Activated CD4-positive, alpha-beta T cell treated with anti-CD3 and anti-CD28 coated beads, Interleukin-2, Interleukin-6, amounts not matched to agents 100 ng/mL and 50 ng/mL, durations not matched to agents 16 hours and 8 hours (primary cell): ENCODE measurements at regions not wholly inside any gene's neighbourhood (a gene's known extent, or its start where the extent isn't known, plus 50 kb on each side); places are given as distances from the start of the nearest gene placed in this dataset.
"Not testable (repeated sequence)": the region's sequence is repeated elsewhere in the genome, so short reads cannot be mapped to it uniquely, and the experiment has no call there.

Experiments used
- DNase-seq: peaks from one replicate; pipeline ENCODE4 v3.0.0-alpha.2; 2020

DNA sequence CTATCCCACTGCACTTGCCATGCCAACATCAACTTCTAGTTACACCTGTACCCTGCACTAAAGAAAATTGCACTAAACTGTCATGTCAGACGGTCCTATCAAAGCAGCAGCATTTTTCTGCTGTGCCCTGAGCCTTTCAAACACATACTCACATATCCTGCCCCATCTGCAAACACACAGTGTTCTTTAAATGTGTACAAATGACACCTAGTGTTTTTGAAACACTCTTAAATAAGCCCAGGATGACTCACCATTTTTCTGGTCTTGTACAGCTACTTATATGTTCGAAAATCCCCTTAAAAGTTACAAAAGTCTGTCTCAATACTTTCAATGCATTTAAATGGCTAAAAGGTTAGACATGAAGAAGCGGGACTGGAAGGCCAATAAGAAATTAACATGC is 346.7 kb upstream of the PPARGC1A start:
- no peak for DNase-seq

DNA sequence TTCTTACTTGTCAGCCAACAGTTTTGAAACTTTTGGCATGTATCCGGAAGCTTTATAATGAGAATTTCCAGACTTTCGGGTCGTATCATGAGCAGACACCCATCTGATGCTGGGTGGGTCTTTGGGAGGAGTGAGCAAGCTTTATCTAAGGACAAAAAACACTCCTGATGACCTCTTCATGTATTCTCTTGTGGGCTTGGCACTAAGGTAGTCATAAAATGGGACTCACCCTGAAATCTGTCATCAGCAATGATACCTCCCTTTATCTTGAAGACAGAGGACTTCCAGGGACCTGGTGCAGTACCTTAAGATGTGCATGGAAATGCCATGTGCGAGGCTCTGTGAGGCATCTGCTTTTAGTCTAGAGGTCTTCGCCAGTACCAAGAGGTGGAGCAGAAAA is 346.3 kb upstream of the PPARGC1A start:
- no peak for DNase-seq

DNA sequence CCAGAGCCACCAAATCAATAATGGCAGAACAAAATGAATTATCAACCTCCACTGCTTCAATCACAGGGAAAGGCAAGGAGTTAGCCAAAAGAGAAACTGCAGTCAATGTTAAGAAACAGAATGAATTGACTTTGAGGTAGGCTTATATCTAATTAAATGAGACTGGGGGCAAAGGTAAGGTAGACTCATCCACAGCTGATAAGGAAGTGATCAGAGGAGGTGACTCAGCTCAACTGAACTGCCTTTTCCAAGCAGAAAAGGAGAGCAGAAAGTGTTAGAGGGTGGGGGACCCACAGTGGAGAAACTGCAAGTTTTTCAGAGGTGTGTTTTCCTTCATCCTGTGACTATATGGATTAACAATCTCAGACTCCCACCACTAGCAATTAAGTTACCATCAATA is 345.8 kb upstream of the PPARGC1A start:
- no peak for DNase-seq

DNA sequence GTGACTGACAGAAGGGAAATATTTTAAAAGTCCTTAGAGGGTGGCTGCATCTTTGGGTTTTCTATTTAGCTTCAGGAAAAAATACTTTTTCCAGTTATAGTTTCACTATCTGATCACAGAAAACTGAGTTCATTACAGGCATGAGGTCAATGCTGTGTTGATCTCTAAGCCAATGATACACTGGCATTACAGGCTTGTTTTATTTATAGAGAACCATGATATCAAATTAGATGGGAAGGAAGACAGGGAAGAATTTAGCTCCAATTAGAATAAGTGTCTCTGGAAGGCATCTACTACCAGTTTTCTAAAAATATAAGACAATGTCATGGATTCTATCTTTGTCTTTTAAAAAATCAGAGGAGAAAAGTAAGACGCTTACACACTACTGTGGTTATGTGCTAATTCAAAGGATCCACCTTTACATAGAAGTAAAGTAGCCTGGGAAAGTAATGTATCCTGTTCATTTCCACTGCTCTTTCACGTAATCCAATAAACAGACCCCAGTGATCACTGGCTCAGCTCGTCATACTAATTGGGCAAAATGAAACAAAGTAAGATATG is 344.5 kb upstream of the PPARGC1A start:
- no peak for DNase-seq

DNA sequence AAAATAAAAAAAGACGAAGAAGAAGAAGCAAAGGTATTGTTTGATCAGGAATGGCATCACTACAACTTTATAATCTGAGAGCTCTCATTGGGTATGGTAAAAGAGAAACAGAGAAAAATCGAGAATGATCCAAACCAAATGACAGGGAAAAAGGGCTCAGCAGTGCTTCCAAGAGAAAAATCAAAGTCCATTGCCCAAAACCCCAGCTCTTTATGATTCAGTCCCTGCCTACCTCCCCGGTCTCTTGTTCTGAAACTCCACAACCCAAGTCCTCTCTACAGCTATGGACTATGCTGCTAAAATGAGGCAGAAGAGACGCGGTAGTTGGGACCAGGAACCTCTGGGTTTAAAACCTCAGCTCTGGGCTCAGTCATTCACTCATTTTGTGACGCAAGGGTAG is 341.1 kb upstream of the PPARGC1A start:
- DNase-seq = no peak

DNA sequence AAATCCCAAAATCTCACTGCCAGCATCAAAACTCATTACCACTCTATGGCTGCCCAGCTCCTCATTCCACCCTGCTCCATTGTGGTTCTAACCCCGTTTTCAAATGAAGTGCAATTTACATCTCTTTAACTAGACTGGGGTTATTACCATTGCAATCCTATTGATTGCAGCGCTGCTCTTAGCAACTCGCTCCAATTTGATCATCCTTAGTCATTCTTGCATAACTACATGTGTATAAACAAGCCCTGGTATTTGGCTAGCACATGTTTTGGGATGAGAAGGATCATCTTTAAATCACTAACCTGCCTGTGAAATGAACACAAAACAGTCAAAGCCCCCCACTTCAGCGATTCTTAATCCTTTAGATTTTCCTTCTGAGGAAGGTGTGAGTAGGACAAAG is 340.1 kb upstream of the PPARGC1A start:
- DNase-seq = no peak

DNA sequence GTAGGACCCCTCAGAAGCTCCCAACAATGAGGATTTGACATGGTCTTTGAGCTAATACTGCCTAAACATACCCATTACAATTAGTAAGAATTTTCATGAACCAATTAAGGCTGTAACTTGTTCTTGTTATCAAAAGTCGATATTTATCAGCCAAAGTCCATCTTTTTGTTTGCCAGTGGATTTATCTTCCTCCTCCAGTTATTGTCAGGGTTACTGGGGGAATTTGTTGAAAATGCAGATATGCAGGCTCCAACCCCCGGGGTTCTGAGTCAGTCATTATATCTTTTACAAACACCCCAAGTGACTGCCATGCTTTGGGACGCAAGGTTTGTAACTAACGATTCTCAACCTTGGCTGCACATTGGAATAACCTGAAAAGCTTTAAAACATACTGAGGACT is 338.8 kb upstream of the PPARGC1A start:
- no peak for DNase-seq

DNA sequence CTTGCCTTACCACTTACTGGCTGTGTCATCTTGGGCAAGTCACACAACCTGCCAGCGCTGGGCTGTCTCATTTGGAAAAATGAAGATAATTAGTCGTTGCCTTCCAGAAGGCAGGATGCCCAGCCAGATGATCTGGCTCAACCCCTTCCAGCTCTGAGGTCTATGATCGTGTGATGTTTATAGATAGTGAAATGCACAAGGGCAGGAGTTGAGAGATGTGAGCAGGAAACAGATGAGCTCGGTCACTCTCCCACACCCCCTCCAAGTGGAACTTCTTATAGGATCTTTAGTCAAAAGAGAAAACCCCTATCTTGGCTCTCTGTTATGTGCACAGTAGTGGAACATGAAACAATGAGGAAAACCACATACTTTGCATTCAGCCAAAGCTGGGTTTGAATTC is 336.8 kb upstream of the PPARGC1A start:
- DNase-seq = no peak

DNA sequence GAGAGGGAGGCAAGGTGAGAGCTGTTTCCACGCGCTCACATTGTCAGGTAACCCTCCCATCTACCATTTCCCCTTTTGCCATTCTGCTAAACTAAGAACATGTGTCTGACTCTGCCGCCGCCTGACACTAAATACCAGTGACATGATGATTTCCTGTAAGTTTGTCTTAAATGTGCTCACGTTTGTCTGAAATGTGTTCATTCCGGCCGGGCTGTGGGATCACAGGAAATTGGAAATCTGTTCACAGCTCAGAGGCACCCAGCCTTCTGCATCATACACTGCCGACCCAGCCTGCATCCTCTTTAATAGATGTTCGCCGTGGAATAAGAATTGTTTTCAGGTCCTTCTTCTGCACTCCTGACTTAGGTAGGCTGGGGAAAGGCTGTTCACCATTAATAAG is 336.2 kb upstream of the PPARGC1A start:
- no peak for DNase-seq

DNA sequence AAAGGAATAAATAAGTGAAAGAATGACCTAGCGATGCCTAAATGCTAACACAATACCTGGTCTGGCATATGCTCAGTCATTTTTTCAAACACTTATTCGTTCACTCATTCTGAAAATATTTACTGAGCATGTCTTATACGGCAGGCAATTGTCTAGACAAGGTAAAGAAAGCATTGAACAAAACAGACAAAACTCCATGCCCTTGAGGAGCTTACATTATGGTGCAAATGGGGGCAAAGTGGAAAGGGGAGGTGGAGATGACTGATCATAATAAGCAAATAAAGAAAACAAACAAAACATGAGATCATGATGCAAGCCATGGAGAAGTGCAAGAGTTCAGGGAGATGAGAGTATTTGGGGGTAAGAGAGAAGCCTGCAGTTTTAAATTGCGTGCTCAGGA is 334.6 kb upstream of the PPARGC1A start:
- DNase-seq = no peak

DNA sequence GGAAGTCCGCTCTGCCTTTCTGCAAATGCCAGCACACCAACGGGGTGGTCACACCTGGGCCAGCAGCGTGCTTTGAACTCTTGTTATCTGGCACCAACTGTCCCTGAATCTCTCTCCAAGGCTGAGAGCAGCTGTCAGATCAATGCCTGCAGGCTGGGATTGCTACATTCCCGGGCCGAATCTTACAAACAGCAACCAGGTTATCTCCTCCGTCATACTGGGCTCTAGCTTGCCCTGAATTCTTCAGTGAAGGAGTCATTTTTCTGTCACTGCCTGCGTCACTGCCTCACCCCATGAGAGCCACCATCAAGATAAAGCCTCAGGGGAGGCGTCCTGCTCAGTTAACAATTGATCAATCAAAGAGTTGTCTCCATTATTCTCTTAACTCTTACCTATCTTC is 329.4 kb upstream of the PPARGC1A start:
- no peak for DNase-seq

DNA sequence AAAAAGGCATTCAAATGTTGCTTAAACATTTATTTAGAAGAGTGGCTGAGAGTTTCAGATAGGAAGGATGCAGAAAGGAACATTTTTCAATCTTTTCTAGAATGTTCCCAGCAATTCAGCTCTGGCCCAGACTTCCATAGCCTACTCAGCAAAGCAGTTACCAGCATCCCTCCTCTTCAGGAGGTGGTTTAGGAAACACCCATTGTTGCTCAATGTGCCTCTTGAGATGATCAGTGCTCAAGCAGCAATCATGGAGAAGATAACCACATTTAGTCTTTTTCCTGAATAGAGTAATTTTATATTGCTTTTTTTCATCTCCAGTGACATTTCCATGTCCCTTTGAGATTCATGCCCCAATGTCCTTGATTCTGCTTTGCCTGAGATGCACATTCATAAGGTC is 328.7 kb upstream of the PPARGC1A start:
- no peak for DNase-seq

DNA sequence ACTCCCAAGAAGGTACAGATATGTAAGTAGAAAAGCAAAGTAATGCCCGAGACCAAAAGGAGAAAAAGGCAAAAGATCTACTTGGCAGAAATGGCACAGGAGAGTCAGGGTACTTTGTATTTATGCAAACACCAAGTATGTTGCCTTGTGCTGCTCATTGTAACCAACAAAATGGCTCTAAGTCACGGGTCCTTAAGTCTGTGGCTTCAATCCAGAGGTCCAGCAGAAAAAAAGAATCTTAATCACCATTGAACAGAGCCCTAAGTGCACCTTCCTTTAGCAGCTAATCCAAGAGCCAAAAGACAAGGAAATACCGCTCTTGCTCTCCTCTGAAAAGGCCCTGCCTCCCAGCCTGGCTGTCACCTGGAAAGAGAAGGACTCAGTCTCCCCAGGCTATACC is 324.9 kb upstream of the PPARGC1A start:
- DNase-seq = no peak

DNA sequence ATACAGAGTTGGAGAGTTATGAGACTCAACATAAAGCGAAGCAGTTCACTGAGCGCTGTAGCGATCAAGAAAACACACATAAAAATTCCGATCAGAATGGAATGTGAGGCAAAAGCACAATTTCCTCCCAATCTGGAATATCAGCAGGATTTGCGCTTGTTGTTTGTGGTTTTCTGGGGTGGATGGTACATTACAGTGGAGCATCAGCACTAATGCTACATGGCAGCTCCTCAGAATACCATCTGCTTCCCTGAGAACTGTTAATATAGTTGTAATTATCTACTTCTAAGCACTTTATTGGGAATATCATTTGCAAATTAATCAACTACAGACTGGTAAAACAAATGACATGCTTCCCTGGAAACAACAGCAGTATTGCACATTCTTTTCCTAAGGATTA is 324.1 kb upstream of the PPARGC1A start:
- DNase-seq = no peak

DNA sequence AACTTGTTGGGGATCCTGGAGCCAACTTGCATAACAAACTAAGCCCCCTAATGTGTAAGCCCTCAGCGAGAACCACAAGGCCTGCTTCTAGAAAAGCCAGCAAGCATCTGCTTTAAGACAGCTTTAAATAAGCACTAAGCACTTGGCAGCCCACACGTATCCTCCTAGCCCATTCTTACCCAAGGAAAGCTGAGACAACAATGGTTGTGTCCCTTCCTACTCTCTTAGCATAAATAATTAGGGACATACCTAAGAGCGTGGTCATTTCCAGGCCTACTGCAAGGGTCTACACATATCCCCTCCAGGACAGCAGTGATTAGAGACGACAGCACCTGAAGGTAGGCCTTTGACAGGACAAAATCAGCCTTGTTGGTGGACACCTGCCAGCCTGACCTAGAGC is 322.8 kb upstream of the PPARGC1A start:
- no peak for DNase-seq

DNA sequence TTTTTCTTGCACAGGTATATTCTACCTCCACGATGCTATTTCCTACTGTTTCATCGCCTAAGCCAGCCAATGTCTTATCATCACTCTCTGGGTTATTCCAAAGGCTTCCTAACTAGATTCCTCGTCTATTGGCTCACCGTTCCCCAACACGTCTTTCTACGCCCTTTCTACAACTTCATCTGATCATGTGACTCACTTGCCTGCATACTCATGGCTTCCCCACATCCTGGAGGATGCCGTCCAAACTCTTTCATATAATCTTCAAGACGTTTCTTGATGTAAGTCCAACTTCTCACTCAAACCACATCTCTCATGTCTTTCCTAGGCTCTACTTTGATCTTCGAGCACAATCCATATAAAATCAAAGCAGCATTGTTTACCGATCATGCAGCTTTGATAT is 322.0 kb upstream of the PPARGC1A start:
- DNase-seq = no peak

DNA sequence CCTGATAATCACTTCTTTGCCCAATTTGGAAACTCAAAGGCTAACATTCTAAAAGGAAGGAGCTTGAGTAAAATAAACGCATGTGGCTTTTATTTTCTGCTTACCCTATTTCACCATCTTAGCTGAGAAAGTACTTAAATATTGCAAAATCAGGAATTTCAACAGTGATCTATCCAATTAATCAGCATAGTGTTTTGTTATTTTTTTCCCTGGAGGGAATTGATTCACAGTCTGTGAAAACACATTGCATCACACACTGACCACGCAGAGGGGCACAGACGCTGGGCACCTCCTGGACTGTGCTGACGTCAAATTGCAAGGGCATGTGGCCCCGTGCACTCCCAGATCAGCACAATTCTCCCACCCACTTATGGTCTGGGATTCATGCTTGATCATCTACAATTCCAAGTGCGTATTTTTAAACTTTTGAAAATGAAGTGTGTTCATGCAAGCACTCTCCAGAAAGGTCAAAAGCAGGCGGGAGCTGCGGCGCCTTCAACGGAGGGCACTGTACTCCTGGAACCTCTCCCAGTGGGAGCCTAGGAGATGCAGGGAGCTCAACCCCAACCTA is 320.6 kb upstream of the PPARGC1A start:
- no peak for DNase-seq

DNA sequence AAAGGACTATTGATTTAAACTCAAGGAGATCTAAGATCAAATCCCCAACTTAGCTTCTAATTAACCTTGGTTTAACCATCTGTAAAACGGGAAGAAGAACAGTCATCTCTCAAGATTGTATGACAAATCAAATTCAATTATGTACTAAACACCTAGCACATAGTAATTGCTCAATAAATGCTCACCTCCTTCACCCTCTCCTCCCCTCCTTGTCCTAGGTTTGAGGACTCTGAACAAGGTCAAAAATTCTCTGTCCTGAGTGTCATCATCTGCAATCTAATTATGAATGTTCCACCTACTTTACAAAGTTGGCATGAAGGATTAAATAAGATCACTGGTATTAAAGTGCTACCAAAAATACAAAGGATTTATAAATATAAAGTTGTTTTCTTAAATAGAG is 320.1 kb upstream of the PPARGC1A start:
- no peak for DNase-seq

DNA sequence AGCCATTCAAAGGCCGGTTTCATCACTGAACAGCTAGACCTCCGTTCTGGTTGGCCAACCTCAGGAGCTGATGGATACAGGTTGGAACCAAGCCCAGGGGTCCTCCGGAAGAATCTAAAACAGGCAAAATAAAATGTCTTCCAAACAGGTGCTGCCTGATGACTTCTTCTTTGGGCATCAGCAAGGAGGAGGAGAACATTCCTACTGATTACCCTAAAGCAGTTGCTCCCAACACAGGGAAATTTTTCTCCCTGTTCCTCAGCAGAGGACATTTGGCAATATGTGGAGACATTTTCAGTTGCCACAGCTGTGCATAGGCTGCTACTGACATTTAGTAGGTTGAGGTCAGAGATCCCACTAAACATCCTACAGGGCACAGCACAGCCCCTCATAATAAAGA is 319.3 kb upstream of the PPARGC1A start:
- no peak for DNase-seq

DNA sequence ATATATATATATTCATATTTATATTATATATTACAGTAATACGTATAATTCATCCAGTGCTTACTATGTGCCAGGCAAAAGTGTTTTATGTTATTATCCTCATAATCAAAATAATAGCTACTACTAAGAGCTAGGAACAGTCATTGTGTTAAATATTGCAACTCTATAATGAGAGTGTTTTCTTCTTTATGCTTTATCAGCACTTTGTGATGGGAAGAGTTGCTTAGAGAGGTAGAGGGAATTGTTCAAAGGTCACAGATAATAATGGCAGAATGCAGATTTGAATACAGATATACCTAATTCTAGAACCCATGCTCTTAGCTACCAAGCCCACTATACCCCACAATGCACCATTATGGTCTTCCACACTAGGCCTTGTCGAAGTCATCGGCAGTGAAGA is 318.8 kb upstream of the PPARGC1A start:
- DNase-seq = no peak

DNA sequence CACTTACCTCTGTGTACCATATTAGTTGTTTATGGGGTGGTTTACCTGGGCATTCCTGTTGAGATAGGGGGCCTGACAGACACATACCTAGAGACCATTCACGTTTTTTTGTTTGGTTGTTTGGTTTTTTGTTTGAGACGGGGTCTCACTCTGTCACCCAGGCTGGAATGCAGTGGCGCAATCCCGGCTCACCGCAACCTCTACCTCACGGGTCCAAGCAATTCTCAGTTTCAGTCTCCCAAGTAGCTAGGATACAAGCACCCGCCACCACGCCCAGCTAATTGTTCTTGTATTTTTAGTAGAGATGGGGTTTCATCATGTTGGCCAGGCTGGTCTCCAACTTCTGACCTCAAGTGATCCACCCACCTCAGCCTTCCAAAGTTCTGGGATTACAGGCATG is 314.9 kb upstream of the PPARGC1A start:
- DNase-seq = not testable (repeated sequence)

DNA sequence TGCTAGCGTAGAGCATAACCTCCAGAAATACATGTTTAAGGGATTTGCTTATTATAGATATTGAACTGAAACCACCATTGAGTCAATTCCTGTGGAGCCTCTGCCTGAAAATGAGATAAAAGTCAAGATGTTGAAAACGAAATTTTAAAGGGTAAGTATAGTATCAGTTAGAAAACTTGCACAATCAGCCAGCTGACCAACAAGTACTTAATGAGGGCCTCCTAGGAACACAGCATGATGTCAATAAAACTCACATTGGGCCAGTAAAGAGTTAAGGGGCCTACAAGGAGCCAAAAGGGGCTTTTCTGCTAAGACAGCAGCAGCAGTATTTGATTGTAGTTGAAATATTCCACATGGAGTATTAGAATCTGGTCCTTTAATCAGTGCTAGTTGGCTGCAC is 314.1 kb upstream of the PPARGC1A start:
- no peak for DNase-seq

DNA sequence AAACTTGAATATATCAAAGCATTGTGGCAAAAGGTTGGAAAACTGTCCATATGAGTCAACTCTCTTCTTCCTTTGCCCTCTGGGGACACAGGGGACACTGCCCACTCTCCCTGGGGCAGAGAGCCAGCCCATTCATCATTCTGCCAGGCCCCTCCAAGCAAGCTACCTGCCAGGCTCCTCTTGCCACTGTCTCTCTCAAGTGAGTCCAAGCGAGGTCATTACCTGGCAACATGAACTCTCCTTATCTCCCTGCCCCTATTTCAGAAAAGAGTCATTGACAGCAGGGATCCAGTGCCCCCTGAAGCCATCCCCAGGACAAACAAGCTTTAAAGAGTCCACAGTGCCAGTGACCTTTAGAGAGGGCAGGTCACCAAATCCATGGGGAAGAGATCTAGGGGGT is 312.7 kb upstream of the PPARGC1A start:
- no peak for DNase-seq

DNA sequence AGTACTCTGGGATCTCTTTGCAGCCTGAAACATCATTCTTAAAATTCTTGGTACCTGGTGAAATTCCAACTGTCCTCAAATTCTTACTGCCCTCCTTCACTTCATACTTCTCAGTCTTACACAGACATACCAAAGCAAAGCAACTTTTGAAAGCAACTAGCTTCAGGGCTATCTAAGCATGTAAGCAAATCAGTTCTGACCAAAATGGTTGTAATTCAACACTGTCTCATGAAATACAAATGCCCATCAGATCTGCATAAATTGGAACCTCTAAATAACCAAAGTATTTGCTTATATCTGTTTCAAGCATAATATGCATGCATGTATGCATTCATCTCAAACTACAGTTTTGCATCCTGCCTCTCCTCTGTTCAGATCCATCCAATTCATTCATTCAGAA is 308.1 kb upstream of the PPARGC1A start:
- DNase-seq = no peak

DNA sequence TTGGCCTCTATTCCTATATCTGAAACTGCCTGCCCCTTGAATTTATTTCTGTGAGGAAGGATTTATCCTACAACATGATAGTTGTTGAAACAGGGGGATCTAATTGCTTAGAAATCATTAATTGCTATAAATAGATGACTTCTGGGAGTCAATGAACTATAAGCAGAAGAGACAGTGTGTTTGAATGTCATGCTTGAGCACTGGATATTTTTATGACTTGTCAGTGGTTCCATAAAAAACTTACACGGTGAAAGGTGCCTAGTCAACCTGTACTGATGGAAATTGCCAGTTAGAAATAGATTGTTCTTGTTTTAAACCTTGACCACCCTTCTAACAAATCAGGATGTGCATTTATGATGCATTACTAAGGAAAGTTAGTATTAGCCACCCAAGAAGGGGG is 306.9 kb upstream of the PPARGC1A start:
- no peak for DNase-seq
